Keratinocyte (primary cell): ENCODE measurements at regions not wholly inside any gene's neighbourhood (a gene's known extent, or its start where the extent isn't known, plus 50 kb on each side); places are given as distances from the start of the nearest gene placed in this dataset.

ENCODE experiments used
- DNase-seq: peaks from one replicate; pipeline ENCODE4 v3.0.0-alpha.2; 2011; ENCODE audit warnings: low read depth, missing footprints, low spot score
- FAIRE-seq: peaks from 2 replicates; lab custom pipeline; 2011; peaks lifted over from hg19 to GRCh38; lab: Jason Lieb, UNC
- H2AFZ ChIP-seq: 2 replicates; pipeline ENCODE4 v1.6.0; 2012; ENCODE audit warnings: low read length, control low read depth, inconsistent platforms; ENCODE audit not compliant: control insufficient read depth
- H3K27ac ChIP-seq: 2 replicates; pipeline ENCODE4 v1.5.1; 2011; ENCODE audit warnings: low read length; ENCODE audit not compliant: control insufficient read depth, insufficient read depth
- H3K27me3 ChIP-seq: 3 replicates; pipeline ENCODE4 v1.6.0; 2011; ENCODE audit warnings: low read length; ENCODE audit not compliant: control insufficient read depth, insufficient read depth; ENCODE audit errors: extremely low read depth
- H3K36me3 ChIP-seq, 2 experiments: 2 replicates in 1 of 2; 3 replicates in 1 of 2; pipeline ENCODE4 v1.5.1; 2011; ENCODE audit warnings: low read length in 2 of 2, mild to moderate bottlenecking in 1 of 2; ENCODE audit not compliant: control insufficient read depth in 2 of 2, insufficient read depth in 2 of 2; ENCODE audit errors: extremely low read depth in 1 of 2
- H3K4me1 ChIP-seq: 3 replicates; pipeline ENCODE4 v1.5.1; 2011; ENCODE audit warnings: low read length; ENCODE audit not compliant: control insufficient read depth, insufficient read depth; ENCODE audit errors: extremely low read depth
- H3K4me2 ChIP-seq: 3 replicates; pipeline ENCODE4 v1.6.0; 2011; ENCODE audit warnings: low read depth, low read length; ENCODE audit not compliant: control insufficient read depth, insufficient read depth; ENCODE audit errors: extremely low read depth
- H3K4me3 ChIP-seq, 3 experiments: fragments of 200-600 bp in 1 of 3; sonication (generic) in 1 of 3; 2 replicates in 2 of 3; 3 replicates in 1 of 3; pipeline ENCODE4 v1.5.1; 2011 to 2016; ENCODE audit warnings: low read length in 3 of 3, mild to moderate bottlenecking in 3 of 3, control low read depth in 2 of 3, inconsistent platforms in 1 of 3, low read depth in 1 of 3, mixed read lengths in 1 of 3, mixed run types in 1 of 3, moderate library complexity in 1 of 3; ENCODE audit not compliant: control insufficient read depth in 2 of 3, insufficient read depth in 2 of 3; ENCODE audit errors: extremely low read depth in 1 of 3
- H3K79me2 ChIP-seq: 2 replicates; pipeline ENCODE4 v1.6.0; 2012; ENCODE audit warnings: low read length; ENCODE audit not compliant: control insufficient read depth, insufficient read depth
- H3K9ac ChIP-seq: 3 replicates; pipeline ENCODE4 v1.6.0; 2011; ENCODE audit warnings: low read length; ENCODE audit not compliant: control insufficient read depth, insufficient read depth; ENCODE audit errors: extremely low read depth
- H3K9me1 ChIP-seq: 3 replicates; pipeline ENCODE4 v1.6.0; 2011; ENCODE audit warnings: low read length; ENCODE audit not compliant: control insufficient read depth, insufficient read depth; ENCODE audit errors: extremely low read depth
- H3K9me3 ChIP-seq: 2 replicates; pipeline ENCODE4 v1.5.1; 2012; ENCODE audit warnings: low read depth, low read length; ENCODE audit not compliant: control insufficient read depth
- H4K20me1 ChIP-seq: 3 replicates; pipeline ENCODE4 v1.6.0; 2011; ENCODE audit warnings: low read length; ENCODE audit not compliant: control insufficient read depth, insufficient read depth; ENCODE audit errors: extremely low read depth
- CTCF ChIP-seq, 3 experiments: IDR thresholded peaks in 1 of 3; conservative IDR thresholded peaks in 1 of 3; optimal IDR thresholded peaks in 1 of 3; 2 replicates in 2 of 3; 3 replicates in 1 of 3; pipeline versions ENCODE3 to v1.5.1; 2011; ENCODE audit warnings: low read length in 3 of 3, mild to moderate bottlenecking in 3 of 3, moderate library complexity in 2 of 3, control low read depth in 1 of 3, inconsistent platforms in 1 of 3; ENCODE audit not compliant: insufficient read depth in 2 of 3; ENCODE audit errors: extremely low read depth in 1 of 3
- EZH2 ChIP-seq: IDR thresholded peaks from one replicate; pipeline ENCODE4 v1.6.1; 2012; ENCODE audit warnings: inconsistent platforms, mild to moderate bottlenecking, low read length, moderate library complexity
- dilution Hi-C: fragments of 300-500 bp; cut with MboI; formaldehyde crosslinking; loops from one replicate; pipeline ENCODE4 v1.7.0; 2020; ENCODE audit warnings: low sequenced_read_pairs; ENCODE audit not compliant: extremely low pct_ligation_motif_present

- dilution Hi-C loops = no loop called here
- no peak overlapping the region for H3K9ac ChIP-seq
Observed at GRCh38 chr3:188955919-188956318, 215.9 kb upstream of the TPRG1 start.

GRCh38 chr3:188956839-188957489 is 214.8 kb upstream of the TPRG1 start:
- Histone ChIP-seq H3K9me3 (no peaks in the 10 kb centered on the region), H3K4me2 (no peak overlapping the region), H3K27me3 (no peaks in the 10 kb centered on the region), H3K79me2 (no peaks in the 10 kb centered on the region), H3K4me3 (no peak overlapping the region), H3K27ac (no peak overlapping the region), H3K9me1 (no peaks in the 10 kb centered on the region), H3K9ac (no peak overlapping the region), H2AFZ (no peak overlapping the region), H3K36me3 (no peaks in the 10 kb centered on the region), H3K4me1 (peaks cover 3% of the 10 kb centered on the region), H4K20me1 (no peaks in the 10 kb centered on the region)
- dilution Hi-C loops = no loop called here
- FAIRE-seq (peak; percentile 74), DNase-seq (peak; percentile 41)
- TF ChIP-seq EZH2 (no peak), CTCF (optimal IDR thresholded peaks at IDR 0.05 in 1 of 3, IDR thresholded peaks at IDR 0.05 in 1 of 3, conservative IDR thresholded peaks at IDR 0.05 in 1 of 3; ENCODE audit: extremely low read depth in 1 of 3, insufficient read depth in 2 of 3, low read length in 3 of 3) (peak in 2 of 3 experiments; percentile 62 to 68)

More at GRCh38 chr3:188955919-188956318, 215.9 kb upstream of the TPRG1 start:
- TF ChIP-seq CTCF (optimal IDR thresholded peaks at IDR 0.05 in 1 of 3, IDR thresholded peaks at IDR 0.05 in 1 of 3, conservative IDR thresholded peaks at IDR 0.05 in 1 of 3; ENCODE audit: extremely low read depth in 1 of 3, insufficient read depth in 2 of 3, low read length in 3 of 3) = no peak
- TF ChIP-seq EZH2 = no peak
- H3K4me3 ChIP-seq = no peak overlapping the region
- FAIRE-seq (peak; percentile 5), DNase-seq (no peak)
- no peak overlapping the region for H3K27ac ChIP-seq
- no peaks in the 10 kb centered on the region for H3K9me3 ChIP-seq
- H3K4me1 ChIP-seq = peaks cover 11% of the 10 kb centered on the region
- no peaks in the 10 kb centered on the region for H3K9me1 ChIP-seq
- H4K20me1 ChIP-seq = no peaks in the 10 kb centered on the region
- H3K79me2 ChIP-seq = no peaks in the 10 kb centered on the region
- H3K4me2 ChIP-seq = no peak overlapping the region
- H2AFZ ChIP-seq = no peak overlapping the region
- no peaks in the 10 kb centered on the region for H3K27me3 ChIP-seq
- no peaks in the 10 kb centered on the region for H3K36me3 ChIP-seq
